HG03565 (cell line): ENCODE measurements at regions not wholly inside any gene's neighbourhood (a gene's known extent, or its start where the extent isn't known, plus 50 kb on each side); places are given as distances from the start of the nearest gene placed in this dataset.

Source experiments
- ATAC-seq: cut with Tn5 transposase; IDR thresholded peaks from one replicate; pipeline ENCODE4 v1.9.1; 2021; ENCODE audit warnings: mild to moderate bottlenecking, moderate library complexity; ENCODE audit not compliant: unreplicated experiment

DNA sequence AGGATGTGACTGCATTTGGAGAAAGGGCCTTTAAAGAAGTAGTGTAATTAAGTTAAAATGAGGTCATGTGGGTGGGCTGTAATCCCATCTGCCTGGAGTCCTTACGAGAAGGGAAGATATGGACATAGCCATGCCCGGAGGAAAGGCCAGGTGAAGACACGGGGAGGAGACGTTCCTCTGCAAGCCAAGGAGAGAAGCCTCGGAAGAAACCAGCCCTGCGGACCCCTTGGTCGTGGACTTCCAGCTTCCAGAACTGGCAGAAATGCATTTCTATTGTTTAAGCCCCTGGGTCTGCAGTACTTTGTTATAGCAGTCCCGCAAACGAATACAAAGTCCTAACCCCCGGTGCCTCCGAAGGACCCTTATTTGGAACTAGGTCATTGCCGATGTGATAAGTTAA, 87.6 kb upstream of the TAF1B start:
- ATAC-seq: no peak

DNA sequence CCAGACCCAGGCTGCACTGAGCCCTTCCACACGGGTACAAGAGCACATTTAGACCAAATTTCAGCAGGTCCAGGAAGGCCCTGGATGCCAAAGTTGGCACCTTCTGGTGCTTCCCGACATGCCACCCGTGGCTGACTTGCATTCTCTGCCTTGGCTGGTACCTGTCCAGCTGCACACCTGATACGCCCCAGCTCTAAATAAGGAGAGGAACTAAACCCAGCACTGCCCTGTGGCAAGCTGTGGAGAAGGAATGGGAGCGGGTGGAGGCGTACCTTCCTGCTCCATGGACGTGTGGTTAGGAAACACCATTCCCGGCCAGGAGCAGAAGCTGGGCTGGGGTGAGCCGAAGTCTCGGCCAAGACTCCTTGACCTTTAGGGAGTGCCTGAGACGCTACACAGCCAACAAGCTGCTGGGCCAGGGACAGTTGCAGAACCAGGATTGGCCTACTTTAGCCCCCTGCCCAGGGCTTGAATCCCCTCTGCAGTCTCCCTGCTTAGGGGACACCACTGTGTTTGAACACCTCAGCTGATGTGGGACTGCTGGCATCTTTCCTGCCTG, 86.5 kb upstream of the TAF1B start:
- no peak for ATAC-seq

DNA sequence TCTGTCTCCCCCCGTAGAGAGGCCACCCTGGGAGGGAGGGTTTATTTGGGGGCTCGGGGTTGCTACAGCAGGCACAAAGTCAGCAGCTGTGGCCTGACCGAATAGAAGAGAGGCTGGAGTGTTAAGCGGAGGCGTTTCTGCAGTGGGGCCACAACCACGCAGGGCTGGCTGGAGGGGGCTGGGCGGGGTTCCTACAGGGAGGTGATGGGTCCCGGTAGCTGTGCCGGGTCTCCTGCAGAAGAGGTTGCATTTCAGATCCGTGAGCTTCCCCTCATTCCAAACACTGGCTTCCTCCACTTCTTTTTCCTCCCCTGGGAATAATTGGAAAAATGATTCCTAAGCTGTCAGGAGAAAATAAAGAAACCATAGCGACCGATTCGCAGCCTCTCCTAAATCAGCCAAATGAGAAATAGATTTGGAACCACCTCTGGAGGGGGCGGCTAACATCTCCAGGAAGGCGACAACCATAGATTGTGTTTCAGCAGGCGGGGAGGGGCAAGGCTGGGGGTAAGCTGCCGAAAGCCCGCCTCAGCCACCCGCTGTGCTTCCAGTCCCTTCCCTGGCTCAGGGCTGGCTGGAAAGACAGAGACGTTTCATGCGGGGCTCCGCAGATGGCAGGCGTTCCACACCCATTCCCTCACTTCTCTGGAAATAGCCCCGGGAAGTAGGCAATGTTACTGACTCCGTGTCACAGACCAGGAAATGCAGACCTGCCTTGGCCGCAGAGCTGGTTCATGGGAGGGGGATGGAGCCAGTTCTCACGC, 85.6 kb upstream of the TAF1B start:
- no peak for ATAC-seq

DNA sequence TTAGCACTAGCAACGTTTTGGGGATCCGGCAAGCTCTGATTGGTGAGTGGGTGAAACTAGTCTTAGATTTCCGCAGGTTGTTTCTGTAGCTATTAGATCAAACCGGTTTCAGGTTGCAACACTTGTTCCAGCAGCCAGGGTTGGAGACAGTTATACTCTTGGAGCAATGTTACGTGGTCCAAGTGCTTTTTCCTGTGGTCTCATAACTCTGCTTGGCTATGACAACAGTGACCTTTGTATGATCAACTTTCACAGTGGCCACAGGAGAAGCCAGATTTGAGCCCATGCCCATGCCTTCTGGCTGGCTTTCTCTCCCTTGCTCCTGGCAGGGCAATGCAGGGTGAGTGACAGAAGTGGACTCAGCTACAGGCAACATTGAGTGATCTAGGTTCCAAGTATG, 84.5 kb upstream of the TAF1B start:
- no peak for ATAC-seq

DNA sequence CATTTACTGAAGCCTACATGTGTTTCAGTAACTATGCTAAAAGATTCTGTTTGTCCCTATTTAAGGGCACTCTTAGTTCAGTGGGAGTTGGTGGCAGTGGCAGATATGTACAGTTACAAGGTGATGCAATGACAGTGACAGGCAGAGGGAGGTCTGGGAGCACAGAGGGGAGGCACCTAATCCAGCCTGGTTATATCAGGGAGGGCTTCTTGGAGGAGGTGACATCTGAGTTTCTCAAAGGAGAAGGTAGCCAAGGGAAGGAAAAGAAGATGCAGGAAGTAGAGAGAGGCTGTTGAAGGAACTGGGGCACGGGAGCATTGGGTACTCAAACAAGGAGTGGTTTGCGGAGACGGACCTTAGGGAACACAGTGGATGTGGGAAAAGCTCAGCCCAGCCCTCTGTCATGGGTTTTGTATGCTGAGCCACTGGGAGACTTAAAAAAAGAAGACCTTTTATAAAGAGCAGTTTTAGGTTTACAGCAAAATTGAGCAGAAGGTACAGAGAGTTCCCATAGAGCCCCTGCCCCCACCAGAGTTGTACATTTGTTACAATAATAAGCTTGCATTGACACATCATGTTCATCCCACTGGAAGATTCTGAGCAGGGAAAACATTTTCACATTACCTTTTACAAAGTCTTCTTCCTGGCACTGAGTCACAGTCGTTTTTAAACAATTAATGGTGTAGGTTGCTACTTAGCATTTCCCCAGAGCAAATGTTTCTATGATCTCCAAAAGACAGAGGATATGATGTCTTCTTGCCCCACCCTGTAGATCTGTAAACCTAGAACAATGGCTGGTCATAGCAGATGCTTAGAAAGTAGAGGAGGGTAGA, 83.0 kb upstream of the TAF1B start:
- ATAC-seq: no peak

DNA sequence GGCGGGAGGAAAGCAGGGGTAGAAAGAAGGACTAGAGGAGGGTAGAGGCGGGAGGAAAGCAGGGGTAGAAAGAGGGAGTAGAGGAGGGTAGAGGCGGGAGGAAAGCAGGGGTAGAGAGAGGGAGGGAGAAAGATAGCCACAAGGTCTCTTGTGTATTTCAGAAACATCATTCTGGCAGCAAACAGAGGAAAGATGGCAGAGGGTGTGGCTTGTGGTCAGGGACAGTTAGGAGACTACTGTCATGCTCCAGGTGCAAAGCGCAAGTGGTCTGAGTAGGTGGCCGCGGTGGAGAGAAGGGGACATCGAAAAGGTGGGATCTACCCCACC, 82.4 kb upstream of the TAF1B start:
- no peak for ATAC-seq

DNA sequence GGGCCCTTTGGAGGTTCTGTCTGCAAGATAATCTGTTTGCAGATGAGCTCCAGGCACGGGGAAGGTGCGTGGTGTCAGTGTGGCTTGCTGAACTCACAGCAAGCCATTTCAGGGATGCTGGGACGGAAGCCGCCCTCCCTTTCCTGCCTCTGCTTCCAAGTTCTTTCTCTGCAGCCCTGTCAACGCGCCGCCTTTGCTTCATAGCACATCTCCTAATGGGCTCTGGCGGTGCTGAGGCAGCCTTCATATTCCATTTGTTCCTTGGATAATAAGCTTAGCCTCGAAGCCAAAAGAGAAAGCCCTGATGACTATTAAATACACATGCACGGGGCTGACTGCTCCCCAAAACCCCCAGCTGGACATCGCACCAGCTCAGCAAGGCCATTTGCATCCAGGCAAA, 81.7 kb upstream of the TAF1B start:
- no peak for ATAC-seq

DNA sequence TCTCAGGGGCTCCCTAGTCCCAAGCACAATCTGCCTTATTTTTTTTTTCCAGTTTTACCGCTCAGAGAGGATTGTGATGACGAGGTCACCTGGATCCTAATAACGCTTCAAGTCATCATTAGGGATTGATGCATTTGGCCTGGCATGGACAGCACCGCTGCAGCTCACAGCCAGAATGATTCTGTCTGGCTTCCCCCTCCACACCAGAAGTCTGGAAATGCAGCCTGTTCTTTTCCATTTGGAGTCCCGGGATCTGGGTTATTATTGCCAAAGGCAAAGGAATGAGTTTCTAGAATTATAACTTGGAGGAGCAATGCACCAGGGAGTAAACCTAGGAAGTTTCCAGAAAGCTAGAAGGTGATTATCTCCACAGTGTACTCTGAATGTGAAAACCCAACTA, 81.1 kb upstream of the TAF1B start:
- ATAC-seq: no peak

DNA sequence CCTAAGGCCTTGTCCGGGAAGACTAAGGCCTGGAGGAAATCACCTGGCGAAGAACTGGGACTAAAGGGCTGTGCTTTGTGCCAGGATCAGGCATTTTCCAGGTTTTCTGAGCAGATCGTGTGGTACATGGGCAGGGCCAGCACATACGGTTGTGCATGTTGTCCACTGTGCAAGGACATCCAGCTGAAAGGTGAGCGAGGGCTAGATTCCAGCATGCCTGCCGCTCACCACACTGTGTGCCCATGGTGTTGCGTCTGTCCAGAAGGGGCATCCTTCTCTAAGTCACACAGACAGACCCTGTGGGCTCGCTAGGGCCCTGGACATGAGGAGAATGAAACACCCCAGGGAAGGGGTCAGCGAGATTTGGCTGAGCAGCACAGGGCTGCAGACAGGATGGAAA, 80.3 kb upstream of the TAF1B start:
- ATAC-seq: no peak

DNA sequence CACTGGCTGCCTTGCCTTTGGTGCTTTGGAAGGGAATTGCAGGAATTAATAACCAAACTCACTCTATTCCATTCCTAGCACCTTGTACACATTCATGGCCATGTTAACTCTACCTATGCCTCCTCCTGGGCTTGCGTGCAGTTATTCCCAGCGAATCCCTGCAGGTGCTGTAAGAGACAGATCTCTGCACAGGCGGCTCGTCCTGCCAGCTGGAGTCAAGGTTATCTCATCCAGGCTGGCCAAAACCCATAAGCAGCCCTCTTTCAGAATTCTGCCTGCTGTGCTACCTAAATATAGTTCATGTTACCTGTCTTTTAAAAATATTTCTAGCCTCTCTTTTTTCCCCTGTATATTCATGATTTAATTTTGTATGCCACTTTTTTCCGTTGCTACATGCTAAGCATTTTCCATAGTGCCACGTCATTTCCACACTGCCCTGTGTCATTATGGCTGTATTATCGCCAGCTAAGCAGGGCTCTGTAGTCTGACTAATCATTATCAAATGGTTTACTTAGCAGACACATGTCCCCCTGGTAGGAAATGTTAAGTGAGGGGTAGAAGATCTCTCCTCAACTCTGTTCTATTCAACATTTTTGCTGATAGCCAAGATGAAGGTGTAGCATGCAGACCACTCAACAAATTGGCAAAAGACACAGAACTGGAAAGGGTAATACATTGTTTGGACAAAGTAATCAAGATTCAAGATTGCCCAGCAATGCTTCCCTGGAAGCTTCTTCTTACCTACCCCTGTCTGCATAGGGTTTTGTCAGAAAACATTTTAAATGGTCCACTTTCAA, 79.7 kb upstream of the TAF1B start:
- ATAC-seq: no peak

DNA sequence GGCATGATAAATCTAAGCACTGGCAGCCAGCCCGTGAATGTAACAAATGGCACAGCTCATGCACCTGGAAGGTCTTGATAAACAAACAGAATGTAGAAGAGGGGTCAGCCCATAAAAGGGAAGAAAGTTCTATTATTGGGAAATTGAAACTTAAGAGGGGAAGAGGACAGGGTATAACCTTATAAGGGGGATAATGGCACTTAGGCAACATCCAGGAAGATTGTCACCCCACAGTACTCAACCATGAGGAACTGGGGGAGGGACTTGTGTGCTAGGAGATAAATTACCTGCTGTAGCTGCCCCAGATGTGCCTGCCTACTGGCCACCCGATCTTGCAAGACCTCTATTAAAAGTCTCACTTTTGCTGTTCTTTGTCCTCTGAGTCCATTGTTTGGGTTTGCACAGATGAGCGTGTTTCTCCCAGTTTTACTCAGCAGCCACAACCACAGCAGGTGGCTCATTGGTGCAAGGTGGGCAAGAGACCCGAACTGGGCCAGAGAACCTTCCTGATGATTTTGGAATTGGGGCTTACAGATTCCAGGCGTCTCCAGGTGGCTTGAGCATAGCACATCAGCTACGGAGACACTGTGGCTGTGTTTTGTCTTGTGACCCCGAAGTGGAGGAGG, 79.0 kb upstream of the TAF1B start:
- ATAC-seq: no peak

DNA sequence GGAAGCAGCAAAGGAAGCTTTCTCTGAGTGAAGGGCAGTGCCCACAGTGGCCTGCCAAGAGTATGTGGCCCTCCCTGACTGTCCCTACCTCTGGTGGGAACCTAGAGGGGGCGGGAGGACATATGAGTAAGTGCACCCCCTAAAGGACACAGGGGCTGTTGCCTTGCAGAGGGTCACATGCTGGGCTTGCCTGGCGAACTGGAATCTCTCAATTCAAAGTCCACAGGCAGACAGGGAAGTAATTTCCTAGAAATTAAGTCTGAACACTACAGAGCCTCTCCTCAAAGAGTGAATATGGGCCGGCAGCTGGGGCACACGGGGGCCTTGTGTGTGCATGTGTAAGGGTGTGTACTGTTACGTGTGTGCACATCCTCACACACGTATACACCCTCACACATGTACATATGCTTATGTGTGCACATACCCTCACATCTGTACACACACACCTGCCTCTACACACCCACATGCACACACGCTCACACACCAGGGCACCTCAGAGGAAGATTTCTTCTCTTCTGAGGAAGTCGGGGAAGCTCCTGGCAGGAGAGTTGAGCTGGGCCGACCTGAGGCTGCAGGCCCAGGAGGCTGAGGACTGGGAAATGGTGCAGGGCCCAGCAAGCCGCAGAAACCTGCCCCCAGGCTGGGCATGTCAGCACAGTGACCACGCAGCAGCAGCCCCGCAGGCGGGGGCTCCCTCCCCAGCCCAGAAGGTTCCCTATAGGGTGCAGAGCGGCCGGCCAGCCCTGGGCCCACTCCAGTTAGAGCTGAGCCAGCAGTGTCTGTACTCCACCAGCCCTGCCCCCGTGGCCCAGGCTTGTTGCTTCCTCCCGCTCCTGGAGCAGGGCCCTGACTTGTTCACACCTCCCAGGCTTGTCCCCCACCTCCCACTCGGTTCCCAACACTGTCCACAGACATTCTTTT, 77.4 kb upstream of the TAF1B start:
- ATAC-seq: no peak

DNA sequence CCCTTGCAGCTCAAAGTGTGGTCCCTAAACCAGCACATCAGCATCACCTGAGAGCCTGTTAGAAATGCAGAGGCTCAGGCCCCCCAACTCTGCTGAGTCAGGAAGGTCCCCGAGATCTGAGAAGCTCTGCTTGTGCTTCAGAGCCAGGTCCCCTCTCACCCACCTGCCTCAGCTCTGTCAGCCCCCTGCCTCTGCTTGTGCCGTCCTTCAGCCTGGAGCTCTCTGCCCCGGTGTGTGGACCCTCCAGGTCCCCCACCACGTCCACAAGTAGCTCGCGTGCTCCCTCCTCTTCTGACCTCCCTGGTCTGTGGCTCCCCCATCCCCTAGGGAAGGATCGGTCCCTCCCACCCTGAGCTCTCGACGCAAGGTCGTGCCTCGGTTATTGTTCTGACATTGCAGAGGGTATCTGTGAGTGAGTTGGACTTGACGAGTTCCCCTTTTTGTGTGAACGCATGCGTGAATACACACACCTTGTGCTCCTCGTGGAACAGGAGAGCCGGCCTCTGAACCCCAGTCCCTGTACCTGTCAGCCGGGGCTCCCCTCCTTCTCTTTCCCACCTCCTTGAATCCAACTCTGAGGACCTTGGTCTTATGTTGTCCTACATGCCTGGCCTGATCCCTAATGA, 75.5 kb upstream of the TAF1B start:
- no peak for ATAC-seq

DNA sequence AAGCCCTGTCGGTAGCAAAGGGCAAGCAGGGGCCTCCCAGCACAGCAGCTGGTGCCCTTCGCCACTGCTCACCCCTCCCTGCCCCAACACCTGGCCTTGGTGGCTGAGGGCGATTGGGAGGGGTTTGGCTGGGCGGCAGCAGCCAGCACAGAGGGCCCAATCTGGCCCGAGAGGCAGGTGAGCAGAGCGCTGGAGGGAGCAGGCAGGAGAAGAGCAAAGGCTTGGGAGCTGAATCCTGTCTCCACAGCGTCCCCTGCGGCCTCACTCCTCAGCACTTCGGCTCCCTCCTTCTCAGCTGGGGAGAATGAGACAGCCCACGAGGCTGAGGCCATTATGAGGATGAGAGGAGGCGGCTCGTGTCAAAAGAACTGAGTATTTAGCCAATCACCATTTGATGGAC, 74.9 kb upstream of the TAF1B start:
- ATAC-seq: no peak

DNA sequence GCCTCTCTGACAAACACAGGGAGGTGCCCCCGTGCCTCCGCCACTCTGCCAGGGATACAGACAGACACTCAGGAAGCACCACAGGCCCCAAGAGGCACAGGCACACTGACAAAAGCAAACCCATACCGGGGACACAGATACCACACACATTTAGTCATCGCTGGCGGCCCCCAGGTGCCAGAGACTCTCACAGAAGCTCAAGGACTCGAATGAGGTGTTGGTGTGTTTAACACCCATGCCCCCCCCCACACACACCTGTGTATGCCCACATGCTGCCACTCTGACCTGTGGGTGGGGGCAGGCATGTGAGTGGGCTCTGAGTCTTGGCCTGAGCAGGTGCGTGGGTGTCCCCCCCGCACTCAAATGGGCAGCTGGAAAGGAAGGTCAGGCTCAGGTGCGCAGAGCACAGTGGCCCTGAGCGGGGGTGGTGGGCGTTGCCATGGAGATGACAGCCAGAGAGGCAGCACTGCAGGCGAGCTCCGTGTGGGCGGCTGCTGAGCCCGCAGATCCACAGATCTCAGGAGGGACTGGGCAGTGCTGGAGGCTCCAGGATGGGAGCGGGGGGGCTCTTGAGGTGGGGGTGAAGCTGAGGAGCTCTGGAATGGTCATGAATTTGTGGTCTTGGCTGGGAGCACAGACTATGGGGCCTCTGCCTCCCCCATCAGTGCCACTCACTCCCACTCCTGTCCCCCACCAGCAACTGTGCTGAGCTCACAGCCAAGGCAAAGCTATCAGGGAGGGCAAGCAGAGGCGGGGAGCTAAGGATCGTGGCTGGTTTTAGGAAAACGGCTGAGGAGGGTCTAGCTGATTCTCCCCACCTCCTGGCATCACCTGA, 73.9 kb upstream of the TAF1B start:
- peak; percentile 47 for ATAC-seq

DNA sequence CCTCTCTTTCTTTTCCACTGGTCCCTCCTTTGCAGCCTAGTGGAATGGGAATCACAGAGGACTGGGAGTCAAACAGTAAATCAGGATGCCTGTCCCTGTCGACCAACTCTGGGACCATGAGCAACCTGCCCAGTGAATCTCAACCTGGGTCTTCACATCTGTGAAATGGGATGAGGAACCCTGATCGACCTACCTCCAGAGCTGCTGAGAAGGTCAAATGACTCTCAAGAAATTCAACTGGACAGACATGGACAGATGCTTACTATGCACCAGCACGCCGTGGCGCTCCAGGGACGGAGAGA, 73.3 kb upstream of the TAF1B start:
- no peak for ATAC-seq

DNA sequence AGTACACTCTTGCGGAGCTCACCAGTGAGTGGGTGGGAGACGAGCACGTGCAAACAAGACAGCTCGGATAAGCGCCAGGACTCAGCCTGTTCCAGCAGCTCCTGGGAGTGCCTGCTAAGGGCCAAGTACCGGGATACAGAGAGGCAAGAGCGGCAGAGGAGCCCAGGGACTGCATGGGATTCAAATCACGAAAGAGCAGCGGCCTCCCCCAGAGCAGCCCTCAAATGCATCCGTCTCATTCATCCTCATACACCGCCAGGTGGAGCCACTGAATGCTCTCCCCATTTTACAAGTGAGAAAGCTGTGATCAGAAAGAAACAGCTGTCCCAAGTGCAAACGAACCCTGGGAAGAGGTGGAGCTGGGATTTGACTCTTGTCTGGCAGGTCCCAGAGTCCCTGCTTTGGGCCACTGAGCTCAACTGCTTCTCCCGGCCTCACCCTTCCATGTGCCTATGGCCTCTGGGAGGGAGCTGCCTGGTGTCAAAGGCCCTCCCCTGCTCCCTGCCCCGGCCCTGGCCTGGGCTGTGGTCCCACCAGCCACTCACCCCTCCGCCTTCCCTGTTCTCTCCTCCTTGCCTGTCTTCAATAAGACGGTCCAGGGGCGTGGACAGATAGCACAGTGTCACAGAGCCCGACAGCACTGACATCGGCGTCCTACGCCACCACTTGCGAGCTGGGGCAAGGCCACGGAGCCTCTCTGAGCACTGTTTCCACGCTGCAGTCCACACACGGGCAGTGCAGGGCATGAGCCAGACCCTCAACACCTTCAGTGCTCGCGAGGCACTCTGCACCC, 72.8 kb upstream of the TAF1B start:
- ATAC-seq: no peak

DNA sequence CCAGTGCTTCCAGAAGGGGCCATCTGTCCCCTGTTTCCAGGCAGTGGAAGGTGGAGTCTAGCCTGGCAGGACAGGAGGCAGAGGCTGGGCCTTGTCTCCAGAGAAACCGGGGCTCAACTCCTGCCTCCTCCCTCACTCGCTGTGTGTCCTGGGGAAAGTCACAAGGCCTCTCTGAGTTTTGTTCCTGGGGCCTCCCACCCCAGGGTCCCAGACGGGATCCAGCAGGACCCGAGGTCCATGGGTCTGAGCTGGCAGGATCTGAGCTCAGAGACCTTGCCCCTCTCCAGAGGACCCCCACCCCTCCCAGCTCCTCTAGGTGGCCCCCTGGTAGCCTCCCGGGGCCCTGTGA, 72.2 kb upstream of the TAF1B start:
- ATAC-seq: no peak
